ENCODE measurements at regions not wholly inside any gene's neighbourhood (a gene's known extent, or its start where the extent isn't known, plus 50 kb on each side); places are given as distances from the start of the nearest gene placed in this dataset.
"Not testable (repeated sequence)": the region's sequence is repeated elsewhere in the genome, so short reads cannot be mapped to it uniquely, and the experiment has no call there.

DNA sequence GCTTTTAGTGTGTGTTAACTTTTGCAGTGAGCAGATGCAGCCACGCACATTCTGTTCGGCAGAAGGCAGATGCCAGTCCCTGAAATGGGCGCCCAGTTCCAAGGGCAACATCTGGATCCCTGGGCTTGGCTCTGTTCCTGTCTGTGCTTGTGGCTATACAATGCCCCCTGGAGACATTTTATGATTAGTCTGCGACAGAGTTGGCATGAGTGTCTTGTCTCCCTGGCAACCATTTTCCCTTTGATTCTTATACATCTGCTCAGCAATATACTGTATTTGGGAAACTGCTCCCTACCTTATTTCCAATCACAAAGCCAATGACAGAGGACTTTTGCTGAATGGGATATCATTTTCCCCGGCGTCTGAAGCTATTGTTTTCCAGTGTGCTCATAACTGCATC, 1629.5 kb upstream of the GOT2 start:
- no peak for DNase-seq (ENCODE audit: low read depth)
- Histone ChIP-seq H3K27me3 (ENCODE audit: control insufficient read depth, insufficient read depth, low read length) (no peaks in the 10 kb centered on the region), H3K4me3 (ENCODE audit: low read depth, low read length) (no peak overlapping the region), H3K36me3 (ENCODE audit: control insufficient read depth, insufficient read depth, low read length) (no peaks in the 10 kb centered on the region)
- TF ChIP-seq, protein P1, sequence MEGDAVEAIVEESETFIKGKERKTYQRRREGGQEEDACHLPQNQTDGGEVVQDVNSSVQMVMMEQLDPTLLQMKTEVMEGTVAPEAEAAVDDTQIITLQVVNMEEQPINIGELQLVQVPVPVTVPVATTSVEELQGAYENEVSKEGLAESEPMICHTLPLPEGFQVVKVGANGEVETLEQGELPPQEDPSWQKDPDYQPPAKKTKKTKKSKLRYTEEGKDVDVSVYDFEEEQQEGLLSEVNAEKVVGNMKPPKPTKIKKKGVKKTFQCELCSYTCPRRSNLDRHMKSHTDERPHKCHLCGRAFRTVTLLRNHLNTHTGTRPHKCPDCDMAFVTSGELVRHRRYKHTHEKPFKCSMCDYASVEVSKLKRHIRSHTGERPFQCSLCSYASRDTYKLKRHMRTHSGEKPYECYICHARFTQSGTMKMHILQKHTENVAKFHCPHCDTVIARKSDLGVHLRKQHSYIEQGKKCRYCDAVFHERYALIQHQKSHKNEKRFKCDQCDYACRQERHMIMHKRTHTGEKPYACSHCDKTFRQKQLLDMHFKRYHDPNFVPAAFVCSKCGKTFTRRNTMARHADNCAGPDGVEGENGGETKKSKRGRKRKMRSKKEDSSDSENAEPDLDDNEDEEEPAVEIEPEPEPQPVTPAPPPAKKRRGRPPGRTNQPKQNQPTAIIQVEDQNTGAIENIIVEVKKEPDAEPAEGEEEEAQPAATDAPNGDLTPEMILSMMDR (IDR thresholded peaks at IDR 0.05; ENCODE audit: insufficient read depth, low read length, severe bottlenecking), result no peak
- FAIRE-seq, result no peak

DNA sequence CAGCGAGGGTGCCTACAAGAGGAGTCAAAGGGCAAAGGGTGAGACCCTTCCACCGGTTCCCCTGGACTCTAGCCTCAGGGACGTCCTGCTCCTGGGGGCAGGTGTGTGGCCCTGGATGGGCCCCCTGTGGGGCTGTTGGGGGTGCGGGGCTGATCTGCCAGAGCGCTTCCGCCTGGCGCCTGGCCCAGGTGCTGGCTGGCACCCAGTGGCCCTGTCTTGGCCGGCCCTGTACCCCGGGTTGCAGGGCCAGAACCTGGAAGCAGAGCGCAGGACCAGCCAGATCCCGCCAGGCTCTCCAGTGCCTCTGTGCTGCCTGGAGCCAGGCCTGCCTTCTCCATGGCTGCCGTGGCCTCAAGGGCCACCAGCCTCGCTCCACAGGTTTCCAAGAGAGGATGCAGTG, 1625.8 kb upstream of the GOT2 start:
- FAIRE-seq, result not testable (repeated sequence)

DNA sequence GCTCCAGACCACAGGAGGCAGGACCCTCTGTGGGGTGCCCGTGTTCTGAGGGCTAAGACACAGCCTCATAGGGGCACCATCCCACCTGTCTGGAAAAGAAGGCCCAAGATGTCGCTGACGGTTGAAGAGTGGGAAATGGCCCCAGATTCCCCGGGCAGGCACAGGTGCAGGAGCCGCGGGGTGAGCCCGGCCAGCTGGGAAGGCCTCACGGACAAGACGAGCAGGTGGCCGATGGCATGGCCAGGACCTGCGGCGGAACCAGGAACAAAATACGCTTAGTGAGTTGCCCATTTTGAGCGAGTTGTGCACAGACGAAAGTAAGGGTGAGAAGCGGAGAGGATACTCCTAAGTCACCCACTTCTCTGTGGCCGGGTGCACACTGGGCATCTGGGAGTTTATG, 1625.3 kb upstream of the GOT2 start:
- H3K36me3 ChIP-seq (ENCODE audit: control insufficient read depth, insufficient read depth, low read length); H3K27me3 ChIP-seq (ENCODE audit: control insufficient read depth, insufficient read depth, low read length); H3K4me3 ChIP-seq (ENCODE audit: low read depth, low read length); DNase-seq (ENCODE audit: low read depth); FAIRE-seq: not testable (repeated sequence)

More for the DNA sequence above, 1625.8 kb upstream of the GOT2 start:
- not testable (repeated sequence) for H3K27me3 ChIP-seq (ENCODE audit: control insufficient read depth, insufficient read depth, low read length); H3K4me3 ChIP-seq (ENCODE audit: low read depth, low read length); H3K36me3 ChIP-seq (ENCODE audit: control insufficient read depth, insufficient read depth, low read length); DNase-seq (ENCODE audit: low read depth)

DNA sequence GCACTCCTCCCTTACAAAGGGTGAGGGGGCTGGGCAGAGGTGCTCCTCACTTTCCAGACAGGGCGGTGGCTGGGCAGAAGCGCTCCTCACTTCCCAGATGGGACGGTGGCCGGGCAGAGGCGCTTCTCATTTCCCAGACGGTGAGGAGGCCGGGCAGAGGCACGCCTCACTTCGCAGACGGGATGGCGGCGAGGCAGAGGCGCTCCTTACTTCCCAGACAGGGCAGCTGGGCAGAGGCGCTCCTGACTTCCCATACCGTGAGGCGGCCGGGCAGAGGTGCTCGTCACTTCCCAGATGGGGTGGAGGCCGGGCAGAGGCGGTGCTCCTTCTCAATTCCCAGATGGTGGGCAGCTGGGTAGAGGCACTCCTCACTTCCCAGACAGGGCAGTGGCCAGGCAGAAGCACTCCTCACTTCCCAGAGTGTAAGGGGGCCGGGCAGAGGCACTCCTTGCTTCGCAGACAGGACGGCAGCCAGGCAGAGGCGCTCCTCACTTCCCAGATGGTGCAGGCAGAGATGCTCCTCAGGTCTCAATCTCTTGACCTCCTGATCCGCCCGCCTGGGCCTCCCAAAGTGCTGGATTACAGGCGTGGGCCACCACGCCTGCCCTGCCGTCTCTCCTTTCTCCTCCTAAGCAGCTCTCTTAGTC, 1623.9 kb upstream of the GOT2 start:
- DNase-seq (ENCODE audit: low read depth); H3K27me3 ChIP-seq (ENCODE audit: control insufficient read depth, insufficient read depth, low read length); FAIRE-seq; H3K36me3 ChIP-seq (ENCODE audit: control insufficient read depth, insufficient read depth, low read length); H3K4me3 ChIP-seq (ENCODE audit: low read depth, low read length): not testable (repeated sequence)

DNA sequence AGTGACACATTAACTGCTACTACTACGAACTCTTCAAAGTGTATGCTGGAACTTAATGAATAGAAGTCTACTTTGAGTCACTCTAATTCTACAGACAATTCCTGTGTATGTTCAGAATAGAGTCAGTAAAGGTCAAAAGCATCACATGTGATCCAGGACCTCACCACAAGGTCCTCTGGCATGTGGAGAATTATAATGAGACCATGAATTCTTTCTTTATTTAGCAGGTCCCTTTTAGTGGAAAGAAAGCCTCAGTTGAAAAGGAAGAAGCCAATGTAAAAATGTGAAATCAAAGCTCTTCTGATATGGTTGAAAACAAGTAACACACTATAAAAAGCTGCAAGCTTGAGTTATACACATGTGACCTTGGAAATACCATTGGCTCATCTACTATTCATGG, 1612.1 kb upstream of the GOT2 start:
- TF ChIP-seq, protein P1 (IDR thresholded peaks at IDR 0.05; ENCODE audit: insufficient read depth, low read length, severe bottlenecking), result no peak
- no peaks in the 10 kb centered on the region for H3K27me3 ChIP-seq (ENCODE audit: control insufficient read depth, insufficient read depth, low read length)
- DNase-seq (ENCODE audit: low read depth) (no peak), FAIRE-seq (no peak)
- H3K36me3 ChIP-seq (ENCODE audit: control insufficient read depth, insufficient read depth, low read length), result no peaks in the 10 kb centered on the region
- no peak overlapping the region for H3K4me3 ChIP-seq (ENCODE audit: low read depth, low read length)

DNA sequence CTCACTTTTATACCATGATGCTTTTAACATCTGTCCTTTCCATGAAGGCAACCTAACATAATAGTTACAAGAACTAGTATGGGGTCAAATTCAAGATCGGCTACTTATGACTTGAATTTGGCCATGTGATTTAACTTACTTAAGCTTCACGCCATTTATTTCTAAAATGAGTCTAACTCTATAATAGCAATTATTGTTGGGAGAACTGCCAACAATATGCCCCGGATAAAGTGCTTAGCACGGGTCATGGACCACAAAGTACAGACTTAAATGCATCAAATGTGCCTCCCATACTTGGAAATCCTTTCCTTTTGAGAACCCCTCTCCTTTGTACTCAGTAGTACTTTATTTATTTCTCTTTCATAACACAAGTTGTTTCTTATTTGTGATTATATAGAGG, 1603.6 kb upstream of the GOT2 start:
- no peak for DNase-seq (ENCODE audit: low read depth)
- TF ChIP-seq, protein P1 (IDR thresholded peaks at IDR 0.05; ENCODE audit: insufficient read depth, low read length, severe bottlenecking), result no peak
- no peak for FAIRE-seq

DNA sequence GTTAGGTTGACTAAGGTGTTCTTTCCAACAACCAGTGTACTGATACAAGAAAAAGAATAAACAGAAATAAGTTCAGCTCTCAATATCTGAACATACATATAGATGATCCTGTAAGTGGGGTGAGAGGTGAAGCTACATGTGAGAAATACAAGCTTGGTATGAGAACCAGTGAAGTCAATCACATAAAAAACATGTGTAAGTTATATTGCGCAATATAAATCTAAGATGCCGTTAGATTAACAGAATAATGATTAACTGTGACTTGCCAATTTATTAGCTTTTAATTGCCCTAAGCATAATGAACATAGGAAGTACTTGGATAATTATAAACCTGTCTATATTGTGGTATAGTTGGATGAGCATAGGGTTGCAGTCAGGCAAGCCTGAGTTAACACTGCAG, 1597.1 kb upstream of the GOT2 start:
- TF ChIP-seq, protein P1 (IDR thresholded peaks at IDR 0.05; ENCODE audit: insufficient read depth, low read length, severe bottlenecking), result no peak
- Histone ChIP-seq H3K4me3 (ENCODE audit: low read depth, low read length) (no peak overlapping the region), H3K27me3 (ENCODE audit: control insufficient read depth, insufficient read depth, low read length) (no peaks in the 10 kb centered on the region), H3K36me3 (ENCODE audit: control insufficient read depth, insufficient read depth, low read length) (no peaks in the 10 kb centered on the region)
- no peak for DNase-seq (ENCODE audit: low read depth)
- FAIRE-seq, result no peak

More for the DNA sequence above, 1603.6 kb upstream of the GOT2 start:
- no peak overlapping the region for H3K4me3 ChIP-seq (ENCODE audit: low read depth, low read length)
- no peaks in the 10 kb centered on the region for H3K36me3 ChIP-seq (ENCODE audit: control insufficient read depth, insufficient read depth, low read length)
- H3K27me3 ChIP-seq (ENCODE audit: control insufficient read depth, insufficient read depth, low read length), result no peaks in the 10 kb centered on the region

Data from bronchial epithelial cell (primary cell).